ENCODE measurements at regions not wholly inside any gene's neighbourhood (a gene's known extent, or its start where the extent isn't known, plus 50 kb on each side); places are given as distances from the start of the nearest gene placed in this dataset.
"Not testable (repeated sequence)": the region's sequence is repeated elsewhere in the genome, so short reads cannot be mapped to it uniquely, and the experiment has no call there.

GRCh38 chr4:31474221-31474620 is 754.1 kb downstream of the PCDH7 start:
- no peaks in the 10 kb centered on the region for H3K36me3 Mint-ChIP-seq (ENCODE audit: insufficient read depth, unreplicated experiment)
- H3K27ac Mint-ChIP-seq (ENCODE audit: low read depth, unreplicated experiment): no peak overlapping the region
- H3K27me3 Mint-ChIP-seq (ENCODE audit: insufficient read depth, unreplicated experiment): no peaks in the 10 kb centered on the region
- no peaks in the 10 kb centered on the region for H3K4me1 Mint-ChIP-seq (ENCODE audit: insufficient read depth, unreplicated experiment)
- no peak for DNase-seq (ENCODE audit: unreplicated experiment)
- POLR2A ChIA-PET: interaction anchor here (1.7 kb wide), 1 partner anchor 12 kb away, joined by 3 read pairs; no protein-coding TSS in a partner anchor
- no peaks in the 10 kb centered on the region for H3K9me3 Mint-ChIP-seq (ENCODE audit: unreplicated experiment)
- BruUV-seq (replicated peaks): no TSS peak
- no peak for TF ChIP-seq CTCF (IDR thresholded peaks at IDR 0.05; ENCODE audit: unreplicated experiment)
- no peak overlapping the region for H3K4me3 Mint-ChIP-seq (ENCODE audit: unreplicated experiment)
- intact Hi-C loops (cut with micrococcal nuclease): no loop called here
- CTCF ChIA-PET: interaction anchor here (0.6 to 1.1 kb wide), 3 partner anchors 43 to 92 kb away, joined by 3 read pairs; no protein-coding TSS in a partner anchor

GRCh38 chr4:31482691-31483090 is 762.5 kb downstream of the PCDH7 start:
- no peaks in the 10 kb centered on the region for H3K4me1 Mint-ChIP-seq (ENCODE audit: insufficient read depth, unreplicated experiment)
- H3K9me3 Mint-ChIP-seq (ENCODE audit: unreplicated experiment): no peaks in the 10 kb centered on the region
- H3K27me3 Mint-ChIP-seq (ENCODE audit: insufficient read depth, unreplicated experiment): no peaks in the 10 kb centered on the region
- intact Hi-C loops (cut with micrococcal nuclease): no loop called here
- ChIA-PET CTCF (interaction anchor here (0.7 kb wide), 1 partner anchor 1034 kb away, joined by 4 read pairs; no protein-coding TSS in a partner anchor), POLR2A (interaction anchor here (0.7 kb wide), 1 partner anchor 18 kb away, joined by 3 read pairs; no protein-coding TSS in a partner anchor)
- no peaks in the 10 kb centered on the region for H3K36me3 Mint-ChIP-seq (ENCODE audit: insufficient read depth, unreplicated experiment)
- no peak for DNase-seq (ENCODE audit: unreplicated experiment)
- no peak for TF ChIP-seq CTCF (IDR thresholded peaks at IDR 0.05; ENCODE audit: unreplicated experiment)
- no peak overlapping the region for H3K4me3 Mint-ChIP-seq (ENCODE audit: unreplicated experiment)
- no TSS peak for BruUV-seq (replicated peaks)
- no peak overlapping the region for H3K27ac Mint-ChIP-seq (ENCODE audit: low read depth, unreplicated experiment)

DNA sequence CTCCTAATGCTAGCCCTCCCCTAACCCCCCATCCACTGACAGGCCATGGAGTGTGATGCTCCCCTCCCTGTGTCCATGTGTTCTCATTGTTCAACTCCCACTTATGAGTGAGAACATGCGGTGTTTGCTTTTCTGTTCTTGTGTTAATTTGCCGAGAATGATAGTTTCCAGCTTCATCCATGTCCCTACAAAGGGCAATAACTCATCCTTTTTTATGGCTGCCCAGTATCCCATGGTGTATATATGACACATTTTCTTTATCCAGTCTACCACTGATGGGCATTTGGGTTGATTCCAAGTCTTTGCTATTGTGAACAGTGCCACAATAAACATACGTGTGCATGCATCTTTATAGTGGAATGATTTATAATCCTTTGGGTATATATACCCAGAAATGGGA is 779.0 kb downstream of the PCDH7 start:
- H3K9me3 Mint-ChIP-seq (ENCODE audit: unreplicated experiment); H3K27ac Mint-ChIP-seq (ENCODE audit: low read depth, unreplicated experiment); DNase-seq (ENCODE audit: unreplicated experiment); intact Hi-C loops (cut with micrococcal nuclease); H3K36me3 Mint-ChIP-seq (ENCODE audit: insufficient read depth, unreplicated experiment); H3K27me3 Mint-ChIP-seq (ENCODE audit: insufficient read depth, unreplicated experiment); POLR2A ChIA-PET; BruUV-seq (replicated peaks); H3K4me1 Mint-ChIP-seq (ENCODE audit: insufficient read depth, unreplicated experiment); H3K4me3 Mint-ChIP-seq (ENCODE audit: unreplicated experiment); CTCF ChIA-PET: not testable (repeated sequence)

GRCh38 chr4:31516520-31516919 is 796.4 kb downstream of the PCDH7 start:
- H3K27ac Mint-ChIP-seq (ENCODE audit: low read depth, unreplicated experiment): no peak overlapping the region
- BruUV-seq (replicated peaks): no TSS peak
- H3K4me1 Mint-ChIP-seq (ENCODE audit: insufficient read depth, unreplicated experiment): peaks cover 13% of the 10 kb centered on the region
- no peak for DNase-seq (ENCODE audit: unreplicated experiment)
- no peaks in the 10 kb centered on the region for H3K36me3 Mint-ChIP-seq (ENCODE audit: insufficient read depth, unreplicated experiment)
- H3K27me3 Mint-ChIP-seq (ENCODE audit: insufficient read depth, unreplicated experiment): no peaks in the 10 kb centered on the region
- TF ChIP-seq CTCF (IDR thresholded peaks at IDR 0.05; ENCODE audit: unreplicated experiment): no peak
- CTCF ChIA-PET: interaction anchor here (0.6 kb wide), 1 partner anchor 1535 kb away, joined by 3 read pairs; no protein-coding TSS in a partner anchor
- POLR2A ChIA-PET: interaction anchor here (0.7 kb wide), 1 partner anchor 38 kb away, joined by 3 read pairs; no protein-coding TSS in a partner anchor
- peaks cover 15% of the 10 kb centered on the region for H3K9me3 Mint-ChIP-seq (ENCODE audit: unreplicated experiment)
- intact Hi-C loops (cut with micrococcal nuclease): no loop called here
- H3K4me3 Mint-ChIP-seq (ENCODE audit: unreplicated experiment): no peak overlapping the region

GRCh38 chr4:31518796-31519250 is 798.7 kb downstream of the PCDH7 start:
- Mint-ChIP-seq H3K4me3 (ENCODE audit: unreplicated experiment) (no peak overlapping the region), H3K27me3 (ENCODE audit: insufficient read depth, unreplicated experiment) (no peaks in the 10 kb centered on the region), H3K36me3 (ENCODE audit: insufficient read depth, unreplicated experiment) (no peaks in the 10 kb centered on the region), H3K27ac (ENCODE audit: low read depth, unreplicated experiment) (peak overlapping the region; percentile 20), H3K4me1 (ENCODE audit: insufficient read depth, unreplicated experiment) (peaks cover 19% of the 10 kb centered on the region), H3K9me3 (ENCODE audit: unreplicated experiment) (peaks cover 23% of the 10 kb centered on the region)
- DNase-seq (ENCODE audit: unreplicated experiment): peak; percentile 70
- no TSS peak for BruUV-seq (replicated peaks)
- CTCF ChIA-PET: interaction anchor here (1.3 kb wide), 1 partner anchor 10 kb away, joined by 3 read pairs; no protein-coding TSS in a partner anchor
- POLR2A ChIA-PET: no interaction called here
- TF ChIP-seq CTCF (IDR thresholded peaks at IDR 0.05; ENCODE audit: unreplicated experiment): no peak
- intact Hi-C loops (cut with micrococcal nuclease): no loop called here

Measured in MCF 10A (cell line).